Stomach (tissue), 8 donors: ENCODE measurements at regions not wholly inside any gene's neighbourhood (a gene's known extent, or its start where the extent isn't known, plus 50 kb on each side); places are given as distances from the start of the nearest gene placed in this dataset.

Source experiments
- DNase-seq, 2 donors: peaks; one replicate each; pipeline versions ENCODE4 v3.0.0 to v3.0.0-alpha.2; 2013 to 2019
- H3K27ac ChIP-seq, 5 donors: fragments of 200-600 bp in 4 of 5; sonication (generic) in 4 of 5; one replicate each; pipeline ENCODE4 v1.5.1; 2013 to 2019; ENCODE audit warnings: mild to moderate bottlenecking in 1 of 5, moderate library complexity in 1 of 5
- H3K27me3 ChIP-seq, 3 donors: fragments of 200-600 bp; sonication (generic); one replicate each; pipeline ENCODE4 v1.5.1; 2017 to 2019; ENCODE audit warnings: mixed run types in 1 of 3
- H3K36me3 ChIP-seq, 4 donors: fragments of 200-600 bp; sonication (generic); 1 replicate in 3 of 4; 2 replicates in 1 of 4; pipeline ENCODE4 v1.5.1; 2016 to 2019
- H3K4me1 ChIP-seq, 4 donors: fragments of 200-600 bp; sonication (generic); one replicate each; pipeline ENCODE4 v1.5.1; 2016 to 2019
- H3K4me3 ChIP-seq, 4 donors: fragments of 200-600 bp; sonication (generic) in 3 of 4; one replicate each; pipeline ENCODE4 v1.5.1; 2016 to 2019; ENCODE audit warnings: mild to moderate bottlenecking in 1 of 4
- H3K9me3 ChIP-seq, 4 donors: fragments of 200-600 bp; sonication (generic); one replicate each; pipeline ENCODE4 v1.5.1; 2016 to 2019
- EP300 ChIP-seq: sonication (generic); formaldehyde crosslinking; IDR thresholded peaks from one replicate; pipeline ENCODE4 v1.6.1; 2017; ENCODE audit warnings: antibody characterized with exemption
- POLR2A ChIP-seq, 4 donors: fragments of 450-650 bp; IDR thresholded peaks; one replicate each; pipeline ENCODE4 v1.6.1; 2016; ENCODE audit warnings: antibody characterized with exemption in 4 of 4, control low read depth in 2 of 4, mild to moderate bottlenecking in 1 of 4, moderate library complexity in 1 of 4
- POLR2AphosphoS5 ChIP-seq, 3 donors: sonication (generic); formaldehyde crosslinking; IDR thresholded peaks; one replicate each; pipeline ENCODE4 v1.6.1; 2016; ENCODE audit warnings: antibody characterized with exemption in 3 of 3
- WGBS, 5 donors: extraction: QIAGEN DNeasy Blood & Tissue Kit in 3 of 5; methylation state at CpG; one replicate each; pipeline versions ENCODE4 v1.1.5 to v1.1.7; 2013 to 2018; 5-methylcytosine and 5-hydroxymethylcytosine counted together
- intact Hi-C: fragments of 100-400 bp; cut with DNase I; formaldehyde crosslinking; loops from one replicate; pipeline ENCODE4 v1.15.1; 2023; ENCODE audit warnings: low total_unique reads
- TF ChIP-seq, protein P1 (sequence below), 7 experiments: fragments of 450-650 bp in 4 of 7; fragments of 200-600 bp in 3 of 7; sonication (generic) in 3 of 7; IDR thresholded peaks; one replicate each; pipeline ENCODE4 v1.5.1; 2016 to 2019; ENCODE audit warnings: antibody characterized with exemption in 7 of 7, control low read depth in 2 of 7, mild to moderate bottlenecking in 1 of 7
- donor health status: healthy with polysubstance abuse.
- donor health status: Bipolar disorder and iron deficiency.
- donor health status: healthy.

DNA sequence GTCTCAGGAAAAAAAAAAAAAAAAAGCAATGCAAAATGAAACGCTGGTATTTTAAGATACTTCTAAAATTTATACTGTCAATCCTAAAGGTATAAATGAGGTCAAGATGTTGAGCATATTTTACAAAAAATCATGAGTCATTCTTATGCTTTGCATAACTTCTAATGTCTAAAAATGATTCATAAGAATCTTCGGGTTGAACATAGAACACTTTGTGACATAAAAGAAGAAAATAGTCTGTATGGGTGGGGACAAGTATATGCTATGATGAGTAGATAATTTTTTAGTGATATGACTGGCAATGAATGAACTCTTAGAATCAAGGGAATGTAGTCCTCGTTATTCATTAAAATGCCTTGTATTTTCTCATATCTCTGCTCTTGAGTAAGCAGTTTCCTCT lies 416.9 kb upstream of the USP24 start:
- no peak for TF ChIP-seq EP300
- no peak for TF ChIP-seq POLR2A (IDR thresholded peaks at IDR 0.05)
- TF ChIP-seq, protein P1, sequence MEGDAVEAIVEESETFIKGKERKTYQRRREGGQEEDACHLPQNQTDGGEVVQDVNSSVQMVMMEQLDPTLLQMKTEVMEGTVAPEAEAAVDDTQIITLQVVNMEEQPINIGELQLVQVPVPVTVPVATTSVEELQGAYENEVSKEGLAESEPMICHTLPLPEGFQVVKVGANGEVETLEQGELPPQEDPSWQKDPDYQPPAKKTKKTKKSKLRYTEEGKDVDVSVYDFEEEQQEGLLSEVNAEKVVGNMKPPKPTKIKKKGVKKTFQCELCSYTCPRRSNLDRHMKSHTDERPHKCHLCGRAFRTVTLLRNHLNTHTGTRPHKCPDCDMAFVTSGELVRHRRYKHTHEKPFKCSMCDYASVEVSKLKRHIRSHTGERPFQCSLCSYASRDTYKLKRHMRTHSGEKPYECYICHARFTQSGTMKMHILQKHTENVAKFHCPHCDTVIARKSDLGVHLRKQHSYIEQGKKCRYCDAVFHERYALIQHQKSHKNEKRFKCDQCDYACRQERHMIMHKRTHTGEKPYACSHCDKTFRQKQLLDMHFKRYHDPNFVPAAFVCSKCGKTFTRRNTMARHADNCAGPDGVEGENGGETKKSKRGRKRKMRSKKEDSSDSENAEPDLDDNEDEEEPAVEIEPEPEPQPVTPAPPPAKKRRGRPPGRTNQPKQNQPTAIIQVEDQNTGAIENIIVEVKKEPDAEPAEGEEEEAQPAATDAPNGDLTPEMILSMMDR (IDR thresholded peaks at IDR 0.05): no peak
- no peak for TF ChIP-seq POLR2AphosphoS5 (IDR thresholded peaks at IDR 0.05)
- Histone ChIP-seq H3K27me3 (no peaks in the 10 kb centered on the region), H3K36me3 (no peaks in the 10 kb centered on the region), H3K4me3 (no peak overlapping the region), H3K4me1 (no peaks in the 10 kb centered on the region), H3K27ac (no peak overlapping the region), H3K9me3 (peaks cover 0 to 5% (median 3%) of the 10 kb centered on the region in 4 donors)
- WGBS, 5 donors: 48 to 59% (median 52%) methylated on average over 3 of the region's 3 CpGs
- DNase-seq: no peak
- intact Hi-C loops: no loop called here

DNA sequence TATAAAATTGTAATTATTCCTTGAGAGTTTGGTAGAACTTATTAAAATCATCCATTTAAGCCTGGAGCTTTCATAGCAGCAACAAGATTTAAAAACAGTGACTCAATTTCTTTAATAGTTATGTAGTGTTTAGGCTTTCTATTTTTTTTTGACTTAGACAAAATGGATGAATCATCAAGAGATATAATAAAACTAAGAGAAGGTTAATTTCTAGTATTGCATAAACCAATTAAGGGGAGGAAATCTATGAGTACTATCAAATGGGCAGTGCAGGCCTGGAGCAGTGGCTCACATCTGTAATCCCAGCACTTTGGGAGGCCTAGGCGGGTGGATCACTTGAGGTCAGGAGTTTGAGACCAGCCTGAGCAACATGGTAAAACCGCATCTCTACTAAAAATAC lies 416.3 kb upstream of the USP24 start:
- H3K9me3 ChIP-seq: peaks cover 0 to 5% (median 3%) of the 10 kb centered on the region in 4 donors
- intact Hi-C loops: no loop called here
- 39 to 100% (median 96%) methylated on average over 2 of the region's 2 CpGs for WGBS, 5 donors
- no peak overlapping the region for H3K4me3 ChIP-seq
- H3K4me1 ChIP-seq: no peaks in the 10 kb centered on the region
- TF ChIP-seq EP300: no peak
- TF ChIP-seq POLR2A (IDR thresholded peaks at IDR 0.05): no peak
- TF ChIP-seq, protein P1 (IDR thresholded peaks at IDR 0.05): no peak
- TF ChIP-seq POLR2AphosphoS5 (IDR thresholded peaks at IDR 0.05): no peak
- H3K36me3 ChIP-seq: no peaks in the 10 kb centered on the region
- no peaks in the 10 kb centered on the region for H3K27me3 ChIP-seq
- no peak for DNase-seq
- no peak overlapping the region for H3K27ac ChIP-seq

DNA sequence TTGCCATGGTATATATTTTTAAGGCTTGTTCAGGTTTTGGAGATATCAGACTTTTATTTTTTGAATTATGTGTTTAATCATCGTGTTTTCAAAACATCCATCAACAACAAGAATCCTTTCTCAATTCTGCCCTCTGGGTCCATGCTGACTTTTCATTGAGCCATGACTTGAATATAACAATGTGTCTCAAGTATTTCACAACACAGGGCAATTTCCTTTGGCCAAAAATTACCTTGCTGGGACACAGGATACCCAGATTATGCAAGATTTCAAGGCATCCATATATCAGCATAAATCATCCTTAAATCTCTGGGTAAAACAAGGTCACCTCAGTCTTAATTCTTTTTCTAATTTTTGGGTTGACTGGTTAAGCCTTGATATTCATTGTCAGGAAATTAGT lies 411.2 kb upstream of the USP24 start:
- TF ChIP-seq POLR2AphosphoS5 (IDR thresholded peaks at IDR 0.05) (no peak), POLR2A (IDR thresholded peaks at IDR 0.05) (no peak), EP300 (no peak)
- TF ChIP-seq, protein P1 (IDR thresholded peaks at IDR 0.05): no peak
- Histone ChIP-seq H3K27ac (no peak overlapping the region), H3K4me1 (no peaks in the 10 kb centered on the region), H3K27me3 (no peaks in the 10 kb centered on the region), H3K36me3 (no peaks in the 10 kb centered on the region), H3K4me3 (no peak overlapping the region), H3K9me3 (peaks cover 5 to 16% (median 7%) of the 10 kb centered on the region in 4 donors)
- DNase-seq: no peak
- intact Hi-C loops: no loop called here
- WGBS, 5 donors: 42 to 82% (median 67%) methylated on average over 1 of the region's 1 CpG

DNA sequence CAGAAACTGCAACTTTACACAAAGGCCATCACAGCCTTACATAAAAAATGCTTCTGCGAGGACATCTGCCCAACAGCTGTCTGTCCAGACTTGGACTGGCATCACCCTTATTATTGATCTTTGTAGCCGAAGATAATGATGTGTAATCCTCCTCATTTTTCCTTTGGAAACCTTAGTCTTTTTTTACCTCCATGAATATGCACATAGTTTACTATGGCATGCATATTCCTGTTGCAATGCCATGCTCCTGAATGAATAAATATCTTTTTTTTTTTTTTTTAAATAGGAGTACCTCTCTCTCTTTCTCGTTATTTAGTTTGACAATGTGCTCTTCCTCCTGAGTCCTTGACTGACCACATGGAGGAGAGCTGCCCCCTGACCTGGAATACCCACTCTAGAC lies 409.6 kb upstream of the USP24 start:
- Histone ChIP-seq H3K27me3 (no peaks in the 10 kb centered on the region), H3K36me3 (no peaks in the 10 kb centered on the region), H3K4me1 (no peaks in the 10 kb centered on the region), H3K27ac (no peak overlapping the region), H3K9me3 (peaks cover 0 to 11% (median 7%) of the 10 kb centered on the region in 4 donors), H3K4me3 (no peak overlapping the region)
- WGBS, 5 donors: 58 to 86% (median 79%) methylated on average over 3 of the region's 3 CpGs
- no peak for DNase-seq
- intact Hi-C loops: no loop called here
- no peak for TF ChIP-seq EP300
- TF ChIP-seq POLR2AphosphoS5 (IDR thresholded peaks at IDR 0.05): no peak
- TF ChIP-seq, protein P1 (IDR thresholded peaks at IDR 0.05): no peak
- no peak for TF ChIP-seq POLR2A (IDR thresholded peaks at IDR 0.05)
